ENCODE measurements at regions not wholly inside any gene's neighbourhood (a gene's known extent, or its start where the extent isn't known, plus 50 kb on each side); places are given as distances from the start of the nearest gene placed in this dataset.

- H3K4me1 Mint-ChIP-seq, result peaks cover 26% of the 10 kb centered on the region
- peaks cover 10% of the 10 kb centered on the region for H3K27me3 Mint-ChIP-seq (ENCODE audit: low read depth, poor library complexity)
- H3K9me3 Mint-ChIP-seq, result peaks cover 26% of the 10 kb centered on the region
- no peak for TF ChIP-seq CTCF (IDR thresholded peaks at IDR 0.05)
- no peak overlapping the region for H3K4me3 Mint-ChIP-seq
- H3K27ac Mint-ChIP-seq, result no peak overlapping the region
- no peak for DNase-seq
- no peaks in the 10 kb centered on the region for H3K36me3 Mint-ChIP-seq (ENCODE audit: low read depth)
These were observed 130.6 kb downstream of the FAM174B start for GRCh38 chr15:92524874-92525565.

GRCh38 chr15:92524161-92524560 lies 130.5 kb downstream of the ST8SIA2 start:
- peaks cover 5% of the 10 kb centered on the region for H3K27me3 Mint-ChIP-seq (ENCODE audit: low read depth, poor library complexity)

GRCh38 chr15:92523176-92523575 lies 129.5 kb downstream of the ST8SIA2 start:
- DNase-seq, result no peak
- Mint-ChIP-seq H3K27me3 (ENCODE audit: low read depth, poor library complexity) (peaks cover 8% of the 10 kb centered on the region), H3K36me3 (ENCODE audit: low read depth) (no peaks in the 10 kb centered on the region), H3K4me1 (peaks cover 32% of the 10 kb centered on the region), H3K27ac (no peak overlapping the region), H3K4me3 (no peak overlapping the region), H3K9me3 (peaks cover 9% of the 10 kb centered on the region)
- no peak for TF ChIP-seq CTCF (IDR thresholded peaks at IDR 0.05)

More at GRCh38 chr15:92524161-92524560, 130.5 kb downstream of the ST8SIA2 start:
- TF ChIP-seq CTCF (IDR thresholded peaks at IDR 0.05), result no peak
- no peak overlapping the region for H3K4me3 Mint-ChIP-seq
- no peaks in the 10 kb centered on the region for H3K36me3 Mint-ChIP-seq (ENCODE audit: low read depth)
- H3K9me3 Mint-ChIP-seq, result peaks cover 18% of the 10 kb centered on the region
- no peak for DNase-seq
- no peak overlapping the region for H3K27ac Mint-ChIP-seq
- peaks cover 27% of the 10 kb centered on the region for H3K4me1 Mint-ChIP-seq

- DNase-seq, result peak; percentile 67
- peaks cover 8% of the 10 kb centered on the region for H3K27me3 Mint-ChIP-seq (ENCODE audit: low read depth, poor library complexity)
- H3K36me3 Mint-ChIP-seq (ENCODE audit: low read depth), result no peaks in the 10 kb centered on the region
- H3K27ac Mint-ChIP-seq, result no peak overlapping the region
- H3K9me3 Mint-ChIP-seq, result no peaks in the 10 kb centered on the region
- H3K4me3 Mint-ChIP-seq, result no peak overlapping the region
- peaks cover 32% of the 10 kb centered on the region for H3K4me1 Mint-ChIP-seq
- TF ChIP-seq CTCF (IDR thresholded peaks at IDR 0.05), result peak; percentile 65
These were observed 127.9 kb downstream of the ST8SIA2 start for GRCh38 chr15:92521624-92522008.

- peaks cover 32% of the 10 kb centered on the region for H3K4me1 Mint-ChIP-seq
- no peak for TF ChIP-seq CTCF (IDR thresholded peaks at IDR 0.05)
- no peak overlapping the region for H3K4me3 Mint-ChIP-seq
- no peaks in the 10 kb centered on the region for H3K9me3 Mint-ChIP-seq
- no peaks in the 10 kb centered on the region for H3K36me3 Mint-ChIP-seq (ENCODE audit: low read depth)
- no peak overlapping the region for H3K27ac Mint-ChIP-seq
- peaks cover 8% of the 10 kb centered on the region for H3K27me3 Mint-ChIP-seq (ENCODE audit: low read depth, poor library complexity)
- no peak for DNase-seq
These were observed 127.4 kb downstream of the ST8SIA2 start for GRCh38 chr15:92520914-92521623.
